ENCODE measurements at regions not wholly inside any gene's neighbourhood (a gene's known extent, or its start where the extent isn't known, plus 50 kb on each side); places are given as distances from the start of the nearest gene placed in this dataset.

GRCh38 chr12:24424889-24425600 lies 475.6 kb upstream of the SOX5 start:
- TF ChIP-seq GATA3 (IDR thresholded peaks at IDR 0.05; ENCODE audit: low read depth, low read length) (peak; percentile 81), GATA2 (IDR thresholded peaks at IDR 0.05; ENCODE audit: low read depth, low read length) (peak; percentile 77; the same call in 1 of the 2 replicates)

Measured in SH-SY5Y (cell line).